ENCODE measurements at regions not wholly inside any gene's neighbourhood (a gene's known extent, or its start where the extent isn't known, plus 50 kb on each side); places are given as distances from the start of the nearest gene placed in this dataset.

- H3K4me3 ChIP-seq (ENCODE audit: low read depth, low read length), result no peak overlapping the region
- no peak for DNase-seq (ENCODE audit: low read depth)
- no peak for TF ChIP-seq MYC (IDR thresholded peaks at IDR 0.05; ENCODE audit: low read depth, low read length)
- no peak for TF ChIP-seq POLR2A (IDR thresholded peaks at IDR 0.05; ENCODE audit: extremely low read depth, insufficient read length)
- TF ChIP-seq, protein P1, sequence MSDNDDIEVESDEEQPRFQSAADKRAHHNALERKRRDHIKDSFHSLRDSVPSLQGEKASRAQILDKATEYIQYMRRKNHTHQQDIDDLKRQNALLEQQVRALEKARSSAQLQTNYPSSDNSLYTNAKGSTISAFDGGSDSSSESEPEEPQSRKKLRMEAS (IDR thresholded peaks at IDR 0.05; ENCODE audit: low read depth, low read length), result no peak
- TF ChIP-seq, protein P2, sequence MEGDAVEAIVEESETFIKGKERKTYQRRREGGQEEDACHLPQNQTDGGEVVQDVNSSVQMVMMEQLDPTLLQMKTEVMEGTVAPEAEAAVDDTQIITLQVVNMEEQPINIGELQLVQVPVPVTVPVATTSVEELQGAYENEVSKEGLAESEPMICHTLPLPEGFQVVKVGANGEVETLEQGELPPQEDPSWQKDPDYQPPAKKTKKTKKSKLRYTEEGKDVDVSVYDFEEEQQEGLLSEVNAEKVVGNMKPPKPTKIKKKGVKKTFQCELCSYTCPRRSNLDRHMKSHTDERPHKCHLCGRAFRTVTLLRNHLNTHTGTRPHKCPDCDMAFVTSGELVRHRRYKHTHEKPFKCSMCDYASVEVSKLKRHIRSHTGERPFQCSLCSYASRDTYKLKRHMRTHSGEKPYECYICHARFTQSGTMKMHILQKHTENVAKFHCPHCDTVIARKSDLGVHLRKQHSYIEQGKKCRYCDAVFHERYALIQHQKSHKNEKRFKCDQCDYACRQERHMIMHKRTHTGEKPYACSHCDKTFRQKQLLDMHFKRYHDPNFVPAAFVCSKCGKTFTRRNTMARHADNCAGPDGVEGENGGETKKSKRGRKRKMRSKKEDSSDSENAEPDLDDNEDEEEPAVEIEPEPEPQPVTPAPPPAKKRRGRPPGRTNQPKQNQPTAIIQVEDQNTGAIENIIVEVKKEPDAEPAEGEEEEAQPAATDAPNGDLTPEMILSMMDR (IDR thresholded peaks at IDR 0.05; ENCODE audit: low read depth, low read length), result no peak
Observed at GRCh38 chr15:91578511-91578910, 275.0 kb upstream of the SLCO3A1 start.

GRCh38 chr15:91584895-91585294 is 268.6 kb upstream of the SLCO3A1 start:
- H3K4me3 ChIP-seq (ENCODE audit: low read depth, low read length), result no peak overlapping the region
- TF ChIP-seq, protein P2 (IDR thresholded peaks at IDR 0.05; ENCODE audit: low read depth, low read length), result no peak
- TF ChIP-seq MYC (IDR thresholded peaks at IDR 0.05; ENCODE audit: low read depth, low read length), result no peak
- TF ChIP-seq POLR2A (IDR thresholded peaks at IDR 0.05; ENCODE audit: extremely low read depth, insufficient read length), result no peak
- TF ChIP-seq, protein P1 (IDR thresholded peaks at IDR 0.05; ENCODE audit: low read depth, low read length), result no peak
- no peak for DNase-seq (ENCODE audit: low read depth)

DNA sequence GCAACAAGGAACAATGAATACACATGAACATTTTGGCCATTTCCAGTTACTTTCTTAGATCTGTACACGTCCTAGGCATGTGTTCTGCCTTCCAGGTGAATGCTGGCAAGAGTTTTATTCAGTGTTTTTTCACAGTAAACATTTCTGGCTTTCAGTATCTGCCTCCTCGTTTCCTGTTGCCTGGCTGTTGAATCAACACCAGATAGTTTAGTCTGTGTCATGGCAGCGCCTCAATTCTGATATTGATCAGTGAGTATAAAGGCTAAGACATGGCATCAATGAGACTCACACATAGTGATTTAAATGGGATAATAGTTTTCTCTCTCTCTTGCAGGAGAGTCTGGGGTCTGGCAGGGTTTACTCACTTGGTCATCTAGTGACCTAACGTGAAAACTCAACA is 266.9 kb upstream of the SLCO3A1 start:
- no peak overlapping the region for H3K4me3 ChIP-seq (ENCODE audit: low read depth, low read length)
- DNase-seq (ENCODE audit: low read depth), result no peak
- TF ChIP-seq, protein P1 (IDR thresholded peaks at IDR 0.05; ENCODE audit: low read depth, low read length), result no peak
- TF ChIP-seq POLR2A (IDR thresholded peaks at IDR 0.05; ENCODE audit: extremely low read depth, insufficient read length) (no peak), MYC (IDR thresholded peaks at IDR 0.05; ENCODE audit: low read depth, low read length) (no peak)
- TF ChIP-seq, protein P2 (IDR thresholded peaks at IDR 0.05; ENCODE audit: low read depth, low read length), result no peak

DNA sequence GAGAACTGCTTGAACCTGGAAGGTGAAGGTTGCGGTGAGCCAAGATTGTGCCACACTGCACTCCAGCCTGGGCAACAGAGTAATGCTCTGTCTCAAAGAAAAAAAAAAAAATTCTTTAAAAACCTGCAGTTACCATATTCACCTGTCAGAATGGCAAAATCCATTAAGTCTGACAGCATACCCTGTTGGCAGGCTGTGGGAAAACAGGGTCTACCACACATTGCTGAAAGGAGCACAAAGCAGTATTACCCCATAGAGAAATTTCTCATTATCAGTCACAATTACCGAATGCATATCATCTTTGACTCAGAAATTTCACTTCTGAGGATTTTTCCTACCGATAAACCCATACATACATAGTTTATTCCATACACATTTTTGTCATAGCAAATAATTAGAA is 264.1 kb upstream of the SLCO3A1 start:
- TF ChIP-seq MYC (IDR thresholded peaks at IDR 0.05; ENCODE audit: low read depth, low read length), result no peak
- TF ChIP-seq, protein P1 (IDR thresholded peaks at IDR 0.05; ENCODE audit: low read depth, low read length), result no peak
- TF ChIP-seq, protein P2 (IDR thresholded peaks at IDR 0.05; ENCODE audit: low read depth, low read length), result no peak
- no peak for TF ChIP-seq POLR2A (IDR thresholded peaks at IDR 0.05; ENCODE audit: extremely low read depth, insufficient read length)
- no peak overlapping the region for H3K4me3 ChIP-seq (ENCODE audit: low read depth, low read length)

GRCh38 chr15:91592567-91592966 is 260.9 kb upstream of the SLCO3A1 start:
- H3K4me3 ChIP-seq (ENCODE audit: low read depth, low read length), result no peak overlapping the region
- TF ChIP-seq, protein P2 (IDR thresholded peaks at IDR 0.05; ENCODE audit: low read depth, low read length), result no peak
- TF ChIP-seq MYC (IDR thresholded peaks at IDR 0.05; ENCODE audit: low read depth, low read length), result no peak
- TF ChIP-seq, protein P1 (IDR thresholded peaks at IDR 0.05; ENCODE audit: low read depth, low read length), result no peak
- TF ChIP-seq POLR2A (IDR thresholded peaks at IDR 0.05; ENCODE audit: extremely low read depth, insufficient read length), result no peak
- DNase-seq (ENCODE audit: low read depth), result no peak

More for the DNA sequence above, 264.1 kb upstream of the SLCO3A1 start:
- no peak for DNase-seq (ENCODE audit: low read depth)

Data from NB4 (cell line).